ENCODE measurements at regions not wholly inside any gene's neighbourhood (a gene's known extent, or its start where the extent isn't known, plus 50 kb on each side); places are given as distances from the start of the nearest gene placed in this dataset.

- DNase-seq = no peak
Measured at GRCh38 chr10:128473396-128473795, 347.2 kb upstream of the MKI67 start.

DNA sequence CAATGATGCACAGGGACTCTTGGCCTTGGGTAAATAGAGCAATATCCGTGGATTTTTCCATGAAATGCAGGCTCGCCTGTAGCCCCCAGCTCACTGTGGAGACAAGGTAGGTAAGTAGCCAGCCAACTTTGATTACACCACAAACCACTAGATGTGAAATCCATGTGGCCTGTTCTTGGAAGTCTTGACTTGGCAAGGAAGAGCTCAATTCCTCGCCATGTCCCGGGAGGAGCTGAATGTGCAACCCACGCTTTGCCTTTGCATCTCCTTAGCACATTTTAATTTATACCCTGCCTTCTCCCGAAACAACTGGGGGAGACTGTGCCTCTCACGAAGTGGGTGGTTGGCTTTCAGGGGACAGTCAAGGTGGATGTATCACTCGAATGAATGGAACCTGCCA, 347.7 kb upstream of the MKI67 start:
- no peak for DNase-seq

- no peak for DNase-seq
Measured at GRCh38 chr10:128474571-128474970, 348.3 kb upstream of the MKI67 start.

GRCh38 chr10:128475686-128476367, 349.6 kb upstream of the MKI67 start:
- no peak for DNase-seq

- DNase-seq = no peak
Measured at GRCh38 chr10:128476368-128476725, 350.1 kb upstream of the MKI67 start.

DNA sequence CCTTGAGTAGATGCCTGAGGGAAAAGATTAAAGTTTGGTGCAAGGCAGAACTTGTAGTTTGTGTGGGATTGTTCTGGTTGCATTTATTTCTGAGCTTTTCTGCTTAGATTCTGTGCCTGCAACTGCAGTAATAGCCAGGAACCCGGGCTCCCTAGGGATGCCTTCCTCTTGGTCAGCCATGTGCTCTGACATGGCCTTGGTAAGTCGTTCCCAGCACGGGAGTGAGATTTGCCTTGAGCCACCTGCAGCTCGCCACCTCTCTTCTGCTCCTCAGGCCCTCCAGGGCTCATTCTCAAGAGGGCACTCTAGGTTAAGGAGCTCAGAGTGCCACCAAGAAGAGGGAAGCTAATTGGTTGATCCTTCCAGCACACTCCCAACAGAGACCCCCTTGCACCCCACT, 350.6 kb upstream of the MKI67 start:
- no peak for DNase-seq

DNA sequence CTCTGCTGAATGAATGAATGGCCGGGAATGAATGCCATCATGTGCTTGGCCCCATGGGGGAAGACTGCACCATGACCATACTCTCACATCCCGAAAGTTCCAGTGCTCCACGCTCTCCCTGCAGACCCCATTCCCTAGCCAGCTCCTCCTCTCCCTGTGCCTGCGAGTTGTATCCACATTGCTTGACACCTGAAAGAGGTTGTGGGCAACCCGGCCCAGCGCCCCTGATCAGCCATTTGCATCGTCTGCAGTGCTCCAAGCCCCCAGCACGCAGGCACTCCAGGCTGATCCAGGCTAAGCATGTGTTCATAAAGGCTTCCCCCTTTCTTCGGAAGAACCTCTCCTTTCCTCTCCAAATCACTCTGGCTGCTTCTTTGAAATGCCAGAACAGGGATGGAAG, 354.4 kb upstream of the MKI67 start:
- no peak for DNase-seq

DNA sequence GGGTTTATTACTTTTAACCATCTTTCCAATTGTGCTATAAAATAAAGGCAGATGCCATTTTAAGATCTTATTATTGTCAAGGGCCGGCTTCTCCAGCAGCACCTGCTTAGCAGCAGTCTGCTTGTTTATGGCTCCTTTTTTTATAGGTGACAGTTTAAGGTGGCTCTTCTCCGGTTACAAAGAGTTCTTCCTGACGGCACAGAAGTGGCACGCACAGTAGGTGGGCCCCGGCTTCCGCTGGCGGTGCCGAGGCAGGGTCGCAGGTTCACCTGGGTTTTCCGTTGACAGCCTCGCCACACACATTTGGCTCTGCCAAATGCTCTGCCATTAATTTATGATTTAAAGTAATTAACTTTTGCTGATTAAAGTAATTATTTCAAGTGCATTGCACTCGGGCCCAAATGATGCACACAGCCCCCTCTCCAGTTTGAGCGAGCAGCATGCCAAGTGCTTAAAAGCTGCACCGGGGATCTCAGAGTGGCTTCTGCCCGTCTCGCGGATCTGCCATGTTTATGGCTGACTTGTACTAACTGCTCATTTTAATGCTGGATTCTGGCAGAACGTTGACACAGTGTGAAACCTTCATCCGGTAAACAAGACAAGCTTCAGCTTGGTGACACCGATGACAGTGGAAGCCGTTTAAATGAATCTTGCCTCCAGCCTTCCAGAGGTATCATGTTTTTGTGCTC, 355.1 kb upstream of the MKI67 start:
- DNase-seq = no peak

GRCh38 chr10:128482052-128482451, 355.8 kb upstream of the MKI67 start:
- DNase-seq = no peak

- no peak for DNase-seq
Measured at GRCh38 chr10:128483216-128483615, 357.0 kb upstream of the MKI67 start.

DNA sequence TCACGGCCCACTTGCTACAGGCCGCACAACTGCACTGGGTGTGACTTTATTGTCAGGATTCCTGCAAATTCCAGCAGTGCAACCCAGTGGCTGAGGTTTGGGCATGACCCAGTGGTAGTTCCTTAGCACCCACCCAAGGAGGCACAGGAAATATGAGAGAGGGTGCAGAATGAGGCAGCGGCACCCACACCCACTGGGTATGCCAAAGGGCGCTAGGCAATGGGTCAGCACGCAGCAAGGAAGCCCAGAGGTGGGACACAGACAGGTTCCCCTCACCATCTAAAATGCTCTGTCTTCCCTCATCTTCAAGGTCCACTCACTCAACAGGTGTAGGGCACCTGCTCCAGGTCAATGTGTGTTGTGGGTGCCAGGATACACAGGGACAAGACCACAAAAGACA, 357.8 kb upstream of the MKI67 start:
- no peak for DNase-seq

GRCh38 chr10:128485701-128486235, 359.5 kb upstream of the MKI67 start:
- DNase-seq = no peak

DNA sequence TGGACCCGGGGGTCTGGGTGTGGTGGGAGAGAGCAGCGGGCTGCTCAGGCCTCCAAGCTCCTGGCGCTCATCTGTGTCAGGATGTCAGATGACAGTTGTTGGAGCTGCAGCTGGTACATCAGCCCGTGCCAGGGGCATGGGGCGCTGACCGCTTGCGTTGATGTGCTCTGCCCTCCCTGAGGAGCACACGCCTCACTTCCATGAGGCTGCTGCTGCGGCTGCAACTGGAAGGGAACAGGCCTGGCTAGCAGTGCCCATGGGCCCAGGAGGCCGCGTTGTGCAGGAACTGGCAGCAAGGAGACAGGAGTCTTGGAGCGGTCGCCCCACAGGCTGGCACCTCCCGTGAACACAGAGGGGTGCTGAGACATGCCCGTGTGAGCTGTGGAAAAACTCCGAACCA, 361.3 kb upstream of the MKI67 start:
- DNase-seq = no peak

DNA sequence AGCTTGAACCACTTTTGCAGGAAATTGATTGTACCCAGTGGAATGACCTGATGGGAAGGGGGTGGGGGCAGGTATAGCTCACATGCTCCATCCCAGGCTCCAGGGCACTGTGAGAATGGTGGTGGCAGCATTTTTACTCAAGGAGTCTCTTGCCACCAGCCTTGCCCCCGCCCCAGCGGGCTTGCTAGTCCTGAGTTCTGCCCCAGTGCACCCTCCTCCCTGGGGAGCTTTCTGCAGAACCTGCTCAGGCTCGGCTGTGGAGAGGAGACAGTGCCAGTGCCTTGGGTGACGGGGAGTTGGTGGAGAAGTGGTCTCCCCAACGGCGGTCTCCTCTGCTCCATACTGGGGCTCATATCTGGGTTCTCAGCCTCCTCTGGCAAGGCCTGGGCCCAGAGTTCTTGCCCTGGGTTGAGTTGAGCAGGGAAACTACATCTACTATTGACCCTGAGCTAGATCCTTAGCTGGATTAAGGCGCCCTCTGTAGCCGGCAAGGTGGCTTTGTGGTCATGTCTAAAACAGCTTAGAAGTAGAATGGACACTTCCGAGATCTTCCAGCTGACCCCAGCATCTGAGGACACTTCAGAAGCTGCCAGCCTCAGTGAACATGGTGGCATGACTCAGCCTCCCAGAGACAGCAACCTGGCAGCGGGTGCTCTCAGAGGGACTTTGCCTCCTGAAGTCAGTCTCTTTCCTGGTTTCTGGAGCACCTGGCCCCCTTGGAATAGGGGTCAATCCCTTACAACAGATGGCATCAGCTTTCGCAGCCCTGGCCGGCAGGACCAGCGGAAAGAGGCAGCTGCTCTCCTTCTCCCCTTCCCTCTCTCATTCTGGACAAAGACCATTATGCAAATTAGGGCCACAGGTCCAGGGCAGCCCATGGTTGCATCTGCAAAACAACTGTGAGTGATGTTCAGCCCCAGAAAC, 363.4 kb upstream of the MKI67 start:
- no peak for DNase-seq

- DNase-seq = no peak
Measured at GRCh38 chr10:128491686-128492085, 365.5 kb upstream of the MKI67 start.

DNA sequence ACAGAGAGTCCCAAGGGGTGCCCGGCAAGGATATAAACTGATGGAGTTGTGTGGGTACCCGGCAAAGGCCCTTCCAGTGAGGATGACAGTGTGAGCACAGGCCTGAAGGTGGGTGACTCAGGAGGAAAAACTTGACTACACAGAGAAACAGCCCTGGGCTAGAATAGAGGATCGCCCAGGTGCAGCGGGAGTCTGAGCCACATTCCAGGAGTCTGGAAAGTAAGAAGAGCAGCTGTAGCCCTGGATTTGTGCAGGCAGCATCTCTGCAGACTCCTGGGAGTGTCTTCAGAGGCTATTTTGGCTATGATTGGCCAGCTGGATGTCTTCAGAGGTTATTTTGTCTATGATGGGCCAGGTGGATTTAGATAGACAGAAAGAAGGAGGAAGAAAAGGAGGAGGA, 367.6 kb upstream of the MKI67 start:
- DNase-seq = no peak

DNA sequence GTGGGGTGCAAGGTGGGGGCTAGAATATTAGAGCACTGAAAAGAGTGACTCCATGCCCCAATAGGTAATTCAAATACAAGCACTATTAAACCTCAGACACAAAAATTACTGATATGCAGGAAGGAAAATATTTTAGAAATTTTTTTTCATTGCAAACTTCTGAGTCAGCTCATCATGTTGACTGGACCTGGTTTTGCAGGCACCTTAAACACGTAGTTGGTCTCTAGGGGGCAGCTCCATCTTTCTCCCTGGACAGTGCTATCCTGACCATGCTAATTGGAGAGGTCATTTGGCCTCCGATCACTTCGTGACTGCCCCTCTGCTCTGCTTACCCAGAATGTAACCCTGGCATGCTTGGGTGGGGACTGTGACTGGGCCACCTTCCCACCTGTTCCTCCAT, 368.4 kb upstream of the MKI67 start:
- no peak for DNase-seq

DNA sequence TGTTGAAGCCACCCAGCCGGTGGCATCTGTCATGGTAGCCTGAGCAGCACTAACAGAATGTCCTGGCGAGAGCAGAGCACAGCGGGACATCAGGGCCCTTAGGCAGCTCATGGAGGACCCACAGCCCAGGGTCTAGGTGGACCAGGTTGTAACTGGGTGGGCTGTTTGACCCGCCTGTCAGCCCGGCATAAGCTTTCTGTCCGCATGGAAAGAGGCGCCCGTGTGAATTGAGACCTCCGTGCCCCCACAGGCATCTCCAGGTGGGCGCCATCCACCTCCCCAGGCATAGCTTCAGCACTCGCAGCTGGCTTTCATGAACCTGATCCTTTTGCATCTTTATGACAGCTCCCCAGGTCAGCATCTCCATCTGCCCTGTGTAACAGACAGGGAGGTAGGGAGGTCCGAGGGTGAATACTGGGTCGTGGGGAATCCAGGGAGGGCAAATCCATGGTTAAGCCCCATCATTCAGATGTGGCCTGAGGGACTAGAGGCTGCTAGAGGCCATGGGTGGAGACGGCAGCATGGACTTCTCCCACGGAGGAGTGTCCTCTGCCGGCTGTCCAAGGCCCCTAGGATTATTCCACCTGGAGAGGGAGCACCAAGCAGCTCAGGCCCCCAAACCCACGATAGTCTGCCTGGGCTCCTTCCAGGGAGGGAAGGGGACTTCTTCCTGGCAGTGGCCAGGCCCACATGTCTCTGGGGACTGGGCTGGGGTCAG, 371.6 kb upstream of the MKI67 start:
- DNase-seq = no peak

DNA sequence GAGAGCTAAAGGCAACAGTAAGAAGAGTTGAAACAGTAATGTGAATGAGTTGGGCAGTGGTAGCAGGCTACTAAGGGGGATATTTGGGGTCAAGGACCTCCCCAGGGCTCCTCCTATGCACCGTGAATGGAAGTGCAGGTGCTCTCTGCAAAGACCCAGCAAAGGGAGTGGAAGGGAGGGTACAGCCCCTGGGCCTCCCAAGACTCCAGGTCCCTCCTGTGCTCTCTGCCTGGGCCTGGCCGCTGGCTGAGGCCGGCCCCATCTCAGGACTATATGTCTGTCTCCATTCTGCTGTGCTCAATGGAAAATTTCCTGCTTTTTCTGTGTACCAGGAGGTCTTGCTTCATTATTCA, 372.1 kb upstream of the MKI67 start:
- no peak for DNase-seq

DNA sequence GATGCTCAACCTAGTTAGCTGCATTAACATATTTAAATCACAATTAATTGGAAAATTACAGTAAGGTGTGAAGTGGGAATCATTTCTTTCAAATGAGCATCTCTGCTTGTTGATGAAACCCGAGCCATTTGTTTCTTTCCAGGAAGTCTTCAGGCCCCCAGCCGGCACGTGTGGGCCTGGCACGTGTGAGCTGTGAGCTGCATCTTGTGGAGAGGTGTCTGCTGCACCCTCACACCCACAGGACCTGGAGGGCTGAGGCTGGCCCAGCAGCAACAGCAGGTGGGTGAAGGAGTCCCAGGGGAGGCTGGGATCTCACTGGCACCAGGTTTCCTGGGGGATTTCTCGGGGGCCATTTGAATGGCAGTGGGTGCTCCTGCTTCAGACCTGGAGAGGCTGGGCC, 372.5 kb upstream of the MKI67 start:
- no peak for DNase-seq

GRCh38 chr10:128499486-128499885, 373.3 kb upstream of the MKI67 start:
- DNase-seq = no peak

- DNase-seq = no peak
Measured at GRCh38 chr10:128499956-128500355, 373.7 kb upstream of the MKI67 start.

GRCh38 chr10:128500642-128501041, 374.4 kb upstream of the MKI67 start:
- DNase-seq = no peak
